SU-DHL-6 (cell line): ENCODE measurements at regions not wholly inside any gene's neighbourhood (a gene's known extent, or its start where the extent isn't known, plus 50 kb on each side); places are given as distances from the start of the nearest gene placed in this dataset.

Source experiments
- H2AFZ ChIP-seq: fragments of 200-600 bp; sonication (generic); 2 replicates; pipeline ENCODE4 v1.6.1; 2014; ENCODE audit warnings: low read depth, mild to moderate bottlenecking, moderate library complexity, mixed read lengths, antibody characterized with exemption, low read length; ENCODE audit not compliant: severe bottlenecking
- H3F3A ChIP-seq: fragments of 200-600 bp; shearing (Covaris generic); 2 replicates; pipeline ENCODE4 v1.6.0; 2016; ENCODE audit warnings: antibody characterized with exemption, mild to moderate bottlenecking; ENCODE audit not compliant: insufficient read depth
- H3K27ac ChIP-seq: fragments of 200-600 bp; sonication (generic); 2 replicates; pipeline ENCODE4 v1.5.1; 2016; ENCODE audit warnings: low read depth, mild to moderate bottlenecking, low read length, moderate library complexity, mixed read lengths
- H3K27me3 ChIP-seq: fragments of 200-600 bp; sonication (generic), shearing (Covaris generic); 2 replicates; pipeline ENCODE4 v1.6.0; 2014; ENCODE audit warnings: mild to moderate bottlenecking, low read length
- H3K36me3 ChIP-seq: fragments of 200-600 bp; sonication (generic); 2 replicates; pipeline ENCODE4 v1.6.1; 2014; ENCODE audit warnings: mild to moderate bottlenecking, low read length, mixed read lengths
- H3K4me2 ChIP-seq: fragments of 300-600, 200-600 bp; shearing (Covaris generic), sonication (generic); 2 replicates; pipeline ENCODE4 v1.6.0; 2014; ENCODE audit warnings: low read length, low read depth, mild to moderate bottlenecking; ENCODE audit not compliant: poor library complexity, severe bottlenecking
- H3K4me3 ChIP-seq: fragments of 200-600 bp; sonication (generic); 2 replicates; pipeline ENCODE4 v1.5.1; 2014; ENCODE audit warnings: antibody characterized with exemption, low read length, mild to moderate bottlenecking, mixed read lengths; ENCODE audit not compliant: insufficient read depth, poor library complexity, severe bottlenecking
- H3K79me2 ChIP-seq: fragments of 200-600 bp; sonication (generic); 2 replicates; pipeline ENCODE4 v1.6.1; 2014; ENCODE audit warnings: mild to moderate bottlenecking, low read length, moderate library complexity; ENCODE audit not compliant: insufficient read depth
- H3K9ac ChIP-seq: fragments of 200-600 bp; sonication (generic); 2 replicates; pipeline ENCODE4 v1.7.0; 2014; ENCODE audit warnings: mild to moderate bottlenecking, low read length
- H3K9me2 ChIP-seq: fragments of 200-600 bp; sonication (generic); replicated peaks from 2 replicates; pipeline ENCODE4 v1.6.1; 2014; ENCODE audit warnings: low read length; ENCODE audit not compliant: insufficient read depth
- H3K9me3 ChIP-seq: fragments of 200-600 bp; sonication (generic); 2 replicates; pipeline ENCODE4 v1.6.1; 2014; ENCODE audit warnings: low read length, mixed read lengths; ENCODE audit not compliant: insufficient read depth
- H4K20me1 ChIP-seq: fragments of 200-600 bp; sonication (generic); 2 replicates; pipeline ENCODE4 v1.6.1; 2014; ENCODE audit warnings: low read depth, mild to moderate bottlenecking, antibody characterized with exemption, low read length, moderate library complexity, mixed read lengths
- CTCF ChIP-seq: fragments of 200-600 bp; sonication (generic); IDR thresholded peaks from one replicate; pipeline ENCODE4 v1.5.1; 2017; ENCODE audit warnings: antibody characterized with exemption, mild to moderate bottlenecking, low read length, moderate library complexity; ENCODE audit not compliant: insufficient read depth, poor library complexity, severe bottlenecking
- EZH2phosphoT487 ChIP-seq: fragments of 200-600 bp; sonication (generic), shearing (Covaris generic); conservative IDR thresholded peaks from 2 replicates; pipeline ENCODE4 v1.6.1; 2018; ENCODE audit warnings: mild to moderate bottlenecking, antibody characterized with exemption, low read length, moderate library complexity, mixed read lengths

- Histone ChIP-seq H4K20me1 (no peaks in the 10 kb centered on the region), H3K4me3 (no peak overlapping the region), H3K27me3 (no peaks in the 10 kb centered on the region), H3K79me2 (no peaks in the 10 kb centered on the region), H3K9me3 (no peaks in the 10 kb centered on the region), H2AFZ (no peak overlapping the region), H3K36me3 (no peaks in the 10 kb centered on the region), H3K4me2 (no peak overlapping the region), H3F3A (no peaks in the 10 kb centered on the region), H3K27ac (no peak overlapping the region), H3K9ac (no peak overlapping the region), H3K9me2 (no peaks in the 10 kb centered on the region)
- TF ChIP-seq EZH2phosphoT487 (no peak), CTCF (no peak)
These were observed 88.0 kb upstream of the ZBTB40 start for GRCh38 chr1:22363403-22364325.

- Histone ChIP-seq H3K27ac (no peak overlapping the region), H3K4me2 (no peak overlapping the region), H3K27me3 (no peaks in the 10 kb centered on the region), H3K36me3 (no peaks in the 10 kb centered on the region), H2AFZ (no peak overlapping the region), H3K9ac (no peak overlapping the region), H3K9me3 (no peaks in the 10 kb centered on the region), H4K20me1 (no peaks in the 10 kb centered on the region), H3K9me2 (no peaks in the 10 kb centered on the region), H3F3A (no peaks in the 10 kb centered on the region), H3K4me3 (no peak overlapping the region), H3K79me2 (no peaks in the 10 kb centered on the region)
- TF ChIP-seq CTCF (no peak), EZH2phosphoT487 (no peak)
These were observed 87.4 kb upstream of the ZBTB40 start for GRCh38 chr1:22364326-22364650.

DNA sequence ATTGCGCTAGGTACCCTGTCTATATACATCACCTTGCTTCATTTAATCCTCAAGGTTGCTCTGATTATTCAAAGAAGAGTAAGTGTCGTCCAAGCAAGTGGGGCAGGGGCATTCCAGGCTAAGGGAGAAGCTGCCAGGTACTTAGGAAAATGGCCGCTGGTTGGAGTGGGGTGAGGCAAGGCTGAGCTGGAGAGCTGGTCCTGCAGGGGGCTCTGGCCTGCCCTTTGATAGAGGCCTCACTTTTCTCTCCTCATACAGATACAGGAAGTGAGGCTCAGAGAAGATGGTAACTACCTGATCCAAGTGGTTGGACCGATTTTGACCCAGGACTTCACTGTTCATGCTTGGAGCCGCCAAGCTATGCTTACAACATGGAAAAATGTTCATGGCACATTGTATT lies 86.9 kb upstream of the ZBTB40 start:
- Histone ChIP-seq H3K9me3 (no peaks in the 10 kb centered on the region), H3F3A (no peaks in the 10 kb centered on the region), H3K79me2 (no peaks in the 10 kb centered on the region), H3K27me3 (no peaks in the 10 kb centered on the region), H3K9ac (no peak overlapping the region), H3K36me3 (no peaks in the 10 kb centered on the region), H2AFZ (no peak overlapping the region), H3K9me2 (no peaks in the 10 kb centered on the region), H3K27ac (no peak overlapping the region), H3K4me2 (no peak overlapping the region), H3K4me3 (no peak overlapping the region), H4K20me1 (no peaks in the 10 kb centered on the region)
- no peak for TF ChIP-seq EZH2phosphoT487
- no peak for TF ChIP-seq CTCF
